HG03045 (cell line): ENCODE measurements at regions not wholly inside any gene's neighbourhood (a gene's known extent, or its start where the extent isn't known, plus 50 kb on each side); places are given as distances from the start of the nearest gene placed in this dataset.

Experiments
- ATAC-seq: cut with Tn5 transposase; IDR thresholded peaks from one replicate; pipeline ENCODE4 v1.9.1; 2021; ENCODE audit warnings: mild to moderate bottlenecking, moderate library complexity; ENCODE audit not compliant: unreplicated experiment

DNA sequence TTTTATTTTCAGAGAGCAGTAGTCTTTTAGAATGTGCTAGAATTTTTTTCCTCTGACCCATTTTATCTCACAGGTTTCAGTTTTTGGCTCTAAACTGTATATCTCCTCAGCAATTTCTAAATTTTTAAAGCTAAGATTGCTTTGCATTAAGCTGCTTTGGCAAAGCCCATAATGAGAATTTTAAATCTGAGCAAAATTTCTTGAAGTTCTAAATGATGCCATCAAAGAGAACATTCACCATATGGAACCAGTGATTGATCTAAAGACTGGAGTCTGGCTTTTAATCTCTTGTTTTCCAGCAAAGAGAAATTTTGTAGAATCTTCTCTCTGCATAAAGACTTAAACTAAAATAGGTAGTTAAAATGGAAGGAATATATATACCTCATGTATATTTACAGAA is 313.6 kb downstream of the TBC1D32 start:
- no peak for ATAC-seq

GRCh38 chr6:121008553-121008952 is 325.7 kb downstream of the TBC1D32 start:
- ATAC-seq, result no peak

DNA sequence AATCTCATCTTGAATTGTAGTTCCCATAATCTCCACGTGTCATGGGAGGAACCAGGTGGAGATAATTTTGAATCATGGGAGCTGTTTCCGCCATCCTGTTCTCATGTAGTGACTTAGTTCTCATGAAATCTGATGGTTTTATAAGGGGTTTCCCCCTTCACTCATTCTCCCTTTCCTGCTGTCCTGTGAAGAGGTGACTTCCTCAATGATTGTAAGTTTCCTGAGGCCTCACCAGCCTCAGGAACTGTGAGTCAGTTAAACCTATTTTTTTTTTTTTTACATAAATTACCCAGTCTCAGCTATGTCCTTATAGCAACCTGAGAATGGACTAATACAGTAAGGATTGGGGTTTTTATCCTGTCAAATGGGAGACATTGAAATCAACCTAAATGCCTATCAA is 328.3 kb downstream of the TBC1D32 start:
- ATAC-seq, result no peak

DNA sequence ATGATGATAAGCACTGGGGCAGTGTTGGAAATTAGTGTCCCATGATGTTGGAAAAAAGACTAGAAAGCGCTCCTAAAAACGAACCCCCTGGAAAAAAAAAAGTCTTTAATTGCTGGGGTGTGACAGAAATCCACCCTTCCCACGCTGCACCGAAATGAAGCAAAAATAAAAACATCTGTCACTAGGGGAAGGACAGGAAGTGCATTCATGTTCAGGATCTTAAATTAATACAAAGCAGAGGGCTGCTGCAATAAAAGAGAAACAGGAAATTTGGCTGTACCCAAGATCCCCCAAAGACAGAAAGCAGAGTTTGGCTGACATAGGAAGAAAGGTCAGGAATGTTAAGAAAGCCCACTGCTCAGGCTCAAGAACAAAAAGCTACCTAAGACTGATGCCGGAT is 333.9 kb downstream of the TBC1D32 start:
- ATAC-seq, result no peak

- no peak for ATAC-seq
These were observed 337.9 kb downstream of the TBC1D32 start for GRCh38 chr6:120996340-120996739.

DNA sequence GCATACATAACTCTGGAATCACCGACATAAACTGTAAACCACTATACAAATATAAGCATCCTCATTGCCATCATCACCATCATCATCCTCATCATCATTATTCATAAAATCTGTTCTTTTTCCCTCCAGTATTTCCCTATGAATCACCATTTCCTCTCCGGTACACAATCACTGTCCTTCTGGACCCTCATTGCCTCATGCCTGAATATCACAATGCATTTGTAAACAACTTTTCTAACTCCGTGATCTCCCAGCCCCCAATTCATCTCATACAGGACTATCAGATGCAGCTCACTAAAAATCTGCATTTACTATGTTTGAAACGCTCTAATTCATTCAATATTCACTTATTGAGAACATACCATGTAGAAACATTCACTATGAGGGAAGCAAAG is 339.7 kb downstream of the TBC1D32 start:
- ATAC-seq, result no peak

DNA sequence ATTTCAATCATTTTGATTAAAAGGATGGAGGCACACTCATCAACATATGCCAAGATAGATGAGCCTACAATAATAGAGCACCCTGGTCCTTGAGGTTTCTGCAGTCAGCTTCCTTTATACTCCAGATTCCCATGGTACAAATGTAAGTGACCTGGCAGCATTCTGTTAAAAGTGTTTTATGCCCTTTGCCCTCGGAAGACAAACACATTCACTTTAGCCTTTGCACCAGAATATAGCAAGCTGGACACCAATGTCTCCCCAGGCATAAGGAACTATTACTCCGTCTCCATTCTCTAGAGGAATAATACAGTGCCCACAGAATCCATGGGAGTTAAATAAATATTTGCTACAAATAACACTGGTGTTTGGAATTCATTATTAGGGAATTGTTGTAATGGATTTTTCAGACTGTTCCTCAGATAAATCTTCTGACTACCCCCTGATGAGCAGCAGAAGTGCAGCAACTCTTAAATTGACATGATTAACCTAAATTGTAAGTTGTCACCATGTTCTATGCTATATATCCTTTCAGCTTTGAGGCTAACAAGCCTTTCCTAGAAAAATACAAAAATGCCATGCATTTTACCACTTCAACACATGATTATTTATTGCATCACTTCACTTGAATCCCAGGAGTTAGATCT is 340.2 kb downstream of the TBC1D32 start:
- no peak for ATAC-seq

DNA sequence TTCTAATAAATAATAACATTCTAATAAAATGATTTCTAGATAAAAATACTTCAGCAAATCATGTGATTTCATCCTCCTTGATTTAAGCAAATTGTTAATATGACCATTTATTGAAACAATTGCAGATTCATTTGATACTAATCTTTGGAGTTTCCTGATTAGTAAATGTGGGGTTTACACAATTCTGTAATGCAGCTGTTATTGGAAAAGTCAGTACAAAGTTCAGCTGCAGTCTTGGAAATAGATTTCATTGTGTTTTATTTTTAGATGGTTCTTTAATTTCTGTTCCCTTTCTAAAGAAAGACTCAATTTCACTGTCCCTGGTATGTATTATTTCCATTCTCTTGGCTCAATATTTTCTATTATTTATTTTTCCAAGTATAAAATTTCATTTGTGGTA is 342.0 kb downstream of the TBC1D32 start:
- no peak for ATAC-seq

GRCh38 chr6:120990866-120991265 is 343.4 kb downstream of the TBC1D32 start:
- no peak for ATAC-seq

- no peak for ATAC-seq
These were observed 352.4 kb downstream of the TBC1D32 start for GRCh38 chr6:120981835-120982234.

DNA sequence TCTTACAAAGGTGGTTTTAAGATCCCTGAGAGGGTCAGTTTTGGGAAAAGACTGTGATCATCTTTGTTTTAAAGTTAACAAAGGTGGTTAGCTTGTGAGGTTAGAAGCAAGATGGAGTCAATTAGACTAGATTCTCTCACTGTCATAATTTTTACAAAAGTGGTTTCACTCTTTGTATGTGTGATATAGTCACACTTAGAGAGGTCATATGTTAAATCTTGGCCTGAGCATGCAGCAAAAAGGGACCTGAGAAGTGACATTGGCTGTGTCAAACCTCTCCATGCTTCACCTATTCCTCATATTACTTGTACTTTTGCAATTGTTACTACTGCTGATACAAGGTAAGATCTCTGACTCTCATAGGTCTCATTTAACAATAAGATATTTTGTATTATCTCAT is 368.0 kb downstream of the TBC1D32 start:
- no peak for ATAC-seq

GRCh38 chr6:120965814-120966213 is 368.5 kb downstream of the TBC1D32 start:
- no peak for ATAC-seq

GRCh38 chr6:120960761-120961160 is 373.5 kb downstream of the TBC1D32 start:
- ATAC-seq, result no peak

DNA sequence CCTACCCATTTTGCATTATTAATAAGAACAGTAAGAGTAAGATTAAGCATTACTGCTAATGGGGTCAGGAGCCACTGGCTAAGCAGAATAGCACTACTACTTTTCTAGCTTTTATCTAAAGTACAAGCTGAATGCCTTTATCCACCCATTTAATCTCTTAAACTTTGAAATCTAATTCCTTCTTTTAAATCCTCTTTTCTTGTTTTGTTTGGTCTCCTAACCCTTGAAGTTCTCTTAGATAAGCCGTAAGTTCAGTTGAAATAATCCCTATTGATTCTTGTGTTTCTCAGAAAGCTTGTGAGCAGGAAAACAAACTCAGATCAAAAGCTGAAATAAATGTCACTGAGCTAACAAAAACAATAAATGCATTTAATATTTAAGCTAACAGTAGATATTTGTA is 380.2 kb downstream of the TBC1D32 start:
- no peak for ATAC-seq

- ATAC-seq, result no peak
These were observed 383.0 kb downstream of the TBC1D32 start for GRCh38 chr6:120951258-120951657.

DNA sequence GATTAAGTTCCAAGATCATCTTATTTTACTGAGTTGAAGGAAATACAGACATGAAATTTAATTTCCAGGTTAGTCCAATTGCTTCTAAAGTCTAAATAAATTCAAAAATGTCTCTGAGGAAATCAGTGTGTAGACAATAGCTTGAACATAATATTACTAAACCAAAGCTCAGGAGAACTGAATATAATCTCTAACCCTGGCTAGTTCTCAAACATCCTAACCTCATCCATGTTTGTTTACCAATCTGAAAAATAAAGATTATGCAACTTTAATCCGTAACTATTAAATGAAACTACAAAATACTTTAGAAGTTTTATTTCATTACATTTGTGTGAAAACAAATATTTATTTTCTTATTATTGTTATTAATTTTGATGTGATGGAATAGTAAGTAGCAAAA is 387.2 kb downstream of the TBC1D32 start:
- ATAC-seq, result no peak

GRCh38 chr6:120945905-120946594 is 388.2 kb downstream of the TBC1D32 start:
- no peak for ATAC-seq

DNA sequence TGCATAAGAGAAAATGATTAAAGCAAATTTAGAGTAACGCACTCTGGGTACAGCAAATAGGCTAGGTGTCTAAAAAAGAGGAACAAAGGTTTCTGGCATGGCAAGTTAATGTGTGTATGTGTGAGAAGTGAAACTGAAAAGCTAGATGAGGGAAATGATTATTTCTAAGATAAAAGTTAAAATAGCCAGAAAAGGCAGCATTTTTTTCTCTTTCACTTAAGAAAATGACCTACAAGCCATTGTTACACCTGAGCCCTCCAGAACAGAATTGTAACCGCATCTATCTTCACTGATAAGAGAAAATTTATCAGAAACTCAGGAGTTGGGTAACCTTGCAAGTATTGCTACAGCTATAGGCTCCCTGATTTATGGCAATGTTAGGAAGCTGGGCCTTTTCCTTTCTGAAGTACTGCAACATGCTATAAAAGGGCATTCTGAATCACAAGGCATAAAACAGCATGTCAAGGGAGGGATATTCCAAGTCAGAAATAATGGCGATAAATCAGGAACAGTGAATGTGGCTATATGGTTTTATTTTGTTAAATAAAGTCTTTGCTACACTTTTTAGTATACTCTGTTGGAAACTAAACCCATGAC is 395.3 kb downstream of the TBC1D32 start:
- peak; percentile 98 for ATAC-seq

DNA sequence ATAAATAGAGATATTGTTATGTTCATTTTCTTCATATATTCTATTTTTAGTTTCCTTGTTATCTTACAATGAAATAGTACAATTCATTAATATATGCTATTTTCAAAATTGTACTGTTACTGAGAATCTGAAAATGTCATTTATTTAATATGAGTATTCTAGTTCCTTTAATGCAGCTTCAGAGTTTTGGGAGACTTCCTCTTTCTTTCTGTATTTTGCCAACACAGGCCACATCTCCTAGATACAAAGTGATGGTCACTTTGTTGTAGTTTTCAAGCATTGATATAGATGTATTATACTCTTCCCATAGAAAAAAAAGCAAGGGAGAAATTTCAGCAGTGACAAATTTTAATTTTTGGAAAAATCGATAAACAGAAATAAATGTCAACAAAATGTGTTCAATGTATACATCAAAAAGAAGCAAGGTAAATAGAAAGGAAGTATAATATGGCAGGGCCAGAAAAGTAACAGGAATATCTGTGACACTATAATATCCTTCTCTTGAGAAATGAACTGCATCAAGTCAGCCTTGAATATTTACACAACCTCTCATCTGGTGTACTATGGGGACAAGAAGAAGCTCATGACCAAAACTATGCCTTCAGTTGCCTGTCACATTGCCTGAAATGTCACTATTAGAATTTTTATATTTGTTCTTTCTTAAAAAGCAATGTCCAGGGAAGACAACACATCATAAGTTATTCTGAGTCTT is 396.0 kb downstream of the TBC1D32 start:
- ATAC-seq, result peak; percentile 39

DNA sequence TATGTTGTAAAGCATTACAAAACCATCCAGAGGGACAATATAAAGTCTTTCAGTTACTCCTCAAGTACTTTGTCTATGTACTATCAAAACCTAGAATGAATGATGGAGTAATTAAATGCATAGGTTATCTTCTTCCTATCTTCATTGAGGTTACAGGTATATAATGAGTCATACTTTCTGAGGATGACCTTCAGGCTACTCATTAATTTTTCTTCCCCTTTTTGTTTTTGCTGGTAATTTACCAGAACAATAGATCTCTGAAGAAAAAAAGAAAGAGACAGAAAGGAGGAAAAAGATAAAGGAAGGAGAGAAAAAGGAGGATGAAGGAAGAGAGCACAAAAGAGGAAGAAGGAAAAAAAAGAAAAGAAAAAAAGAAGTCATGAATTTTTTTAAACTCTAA is 398.4 kb downstream of the TBC1D32 start:
- ATAC-seq, result no peak

GRCh38 chr6:120935016-120935415 is 399.3 kb downstream of the TBC1D32 start:
- ATAC-seq, result no peak
